ENCODE measurements at regions not wholly inside any gene's neighbourhood (a gene's known extent, or its start where the extent isn't known, plus 50 kb on each side); places are given as distances from the start of the nearest gene placed in this dataset.
"Not testable (repeated sequence)": the region's sequence is repeated elsewhere in the genome, so short reads cannot be mapped to it uniquely, and the experiment has no call there.

- Histone ChIP-seq H3K4me3 (ENCODE audit: low read length in 3 of 3) (no peak overlapping the region), H3K9ac (ENCODE audit: low read length in 3 of 3) (no peak overlapping the region), H3K27me3 (ENCODE audit: control insufficient read depth, insufficient read depth, low read length) (no peaks in the 10 kb centered on the region), H3K9me3 (ENCODE audit: control insufficient read depth in 2 of 3, insufficient read depth in 1 of 3, low read length in 3 of 3) (no peaks in the 10 kb centered on the region), H3K36me3 (ENCODE audit: control insufficient read depth in 2 of 3, insufficient read depth in 3 of 3, low read length in 3 of 3) (no peaks in the 10 kb centered on the region), H3K4me1 (ENCODE audit: control insufficient read depth in 2 of 3, insufficient read depth in 2 of 3, low read depth in 1 of 3, low read length in 3 of 3) (no peaks in the 10 kb centered on the region), H3K27ac (ENCODE audit: low read depth in 2 of 2, low read length in 2 of 2) (no peak overlapping the region)
- no peak for TF ChIP-seq CTCF (IDR thresholded peaks at IDR 0.05; ENCODE audit: borderline replicate concordance, extremely low read depth, insufficient read depth)
- DNase-seq (no peak), FAIRE-seq (no peak)
- intact Hi-C loops (cut with DNase I) = no loop called here
Observed at GRCh38 chr11:87456499-87456898, 418.8 kb downstream of the TMEM135 start.

- no peak for DNase-seq
- intact Hi-C loops (cut with DNase I) = no loop called here
Observed at GRCh38 chr11:87455180-87455579, 417.4 kb downstream of the TMEM135 start.

GRCh38 chr11:87454241-87454640 lies 416.5 kb downstream of the TMEM135 start:
- H3K4me1 ChIP-seq (ENCODE audit: control insufficient read depth in 2 of 3, insufficient read depth in 2 of 3, low read depth in 1 of 3, low read length in 3 of 3) = no peaks in the 10 kb centered on the region
- peak in 2 of 5 donors; percentile 24 to 45 for DNase-seq
- FAIRE-seq = no peak
- H3K27me3 ChIP-seq (ENCODE audit: control insufficient read depth, insufficient read depth, low read length) = no peaks in the 10 kb centered on the region
- no peaks in the 10 kb centered on the region for H3K9me3 ChIP-seq (ENCODE audit: control insufficient read depth in 2 of 3, insufficient read depth in 1 of 3, low read length in 3 of 3)
- no peaks in the 10 kb centered on the region for H3K36me3 ChIP-seq (ENCODE audit: control insufficient read depth in 2 of 3, insufficient read depth in 3 of 3, low read length in 3 of 3)
- intact Hi-C loops (cut with DNase I) = no loop called here
- H3K9ac ChIP-seq (ENCODE audit: low read length in 3 of 3) = no peak overlapping the region
- no peak for TF ChIP-seq CTCF (IDR thresholded peaks at IDR 0.05; ENCODE audit: borderline replicate concordance, extremely low read depth, insufficient read depth)
- no peak overlapping the region for H3K4me3 ChIP-seq (ENCODE audit: low read length in 3 of 3)
- H3K27ac ChIP-seq (ENCODE audit: low read depth in 2 of 2, low read length in 2 of 2) = no peak overlapping the region

More at GRCh38 chr11:87455180-87455579, 417.4 kb downstream of the TMEM135 start:
- FAIRE-seq = no peak
- Histone ChIP-seq H3K9me3 (ENCODE audit: control insufficient read depth in 2 of 3, insufficient read depth in 1 of 3, low read length in 3 of 3) (no peaks in the 10 kb centered on the region), H3K4me3 (ENCODE audit: low read length in 3 of 3) (no peak overlapping the region), H3K27me3 (ENCODE audit: control insufficient read depth, insufficient read depth, low read length) (no peaks in the 10 kb centered on the region), H3K27ac (ENCODE audit: low read depth in 2 of 2, low read length in 2 of 2) (no peak overlapping the region), H3K4me1 (ENCODE audit: control insufficient read depth in 2 of 3, insufficient read depth in 2 of 3, low read depth in 1 of 3, low read length in 3 of 3) (no peaks in the 10 kb centered on the region), H3K9ac (ENCODE audit: low read length in 3 of 3) (no peak overlapping the region), H3K36me3 (ENCODE audit: control insufficient read depth in 2 of 3, insufficient read depth in 3 of 3, low read length in 3 of 3) (no peaks in the 10 kb centered on the region)
- no peak for TF ChIP-seq CTCF (IDR thresholded peaks at IDR 0.05; ENCODE audit: borderline replicate concordance, extremely low read depth, insufficient read depth)

- Histone ChIP-seq H3K4me3 (ENCODE audit: low read length in 3 of 3) (no peak overlapping the region), H3K27me3 (ENCODE audit: control insufficient read depth, insufficient read depth, low read length) (no peaks in the 10 kb centered on the region), H3K27ac (ENCODE audit: low read depth in 2 of 2, low read length in 2 of 2) (no peak overlapping the region), H3K4me1 (ENCODE audit: control insufficient read depth in 2 of 3, insufficient read depth in 2 of 3, low read depth in 1 of 3, low read length in 3 of 3) (no peaks in the 10 kb centered on the region), H3K36me3 (ENCODE audit: control insufficient read depth in 2 of 3, insufficient read depth in 3 of 3, low read length in 3 of 3) (no peaks in the 10 kb centered on the region), H3K9me3 (ENCODE audit: control insufficient read depth in 2 of 3, insufficient read depth in 1 of 3, low read length in 3 of 3) (no peaks in the 10 kb centered on the region), H3K9ac (ENCODE audit: low read length in 3 of 3) (no peak overlapping the region)
- no peak for DNase-seq
- TF ChIP-seq CTCF (IDR thresholded peaks at IDR 0.05; ENCODE audit: borderline replicate concordance, extremely low read depth, insufficient read depth) = no peak
- FAIRE-seq = no peak
- intact Hi-C loops (cut with DNase I) = no loop called here
Observed at GRCh38 chr11:87453531-87454089, 415.9 kb downstream of the TMEM135 start.

GRCh38 chr11:87452025-87452424 lies 414.3 kb downstream of the TMEM135 start:
- not testable (repeated sequence) for H3K9ac ChIP-seq (ENCODE audit: low read length in 3 of 3); DNase-seq; FAIRE-seq

More at GRCh38 chr11:87452025-87452424, 414.3 kb downstream of the TMEM135 start:
- H3K4me3 ChIP-seq (ENCODE audit: low read length in 3 of 3); H3K27ac ChIP-seq (ENCODE audit: low read depth in 2 of 2, low read length in 2 of 2); H3K9me3 ChIP-seq (ENCODE audit: control insufficient read depth in 2 of 3, insufficient read depth in 1 of 3, low read length in 3 of 3); H3K4me1 ChIP-seq (ENCODE audit: control insufficient read depth in 2 of 3, insufficient read depth in 2 of 3, low read depth in 1 of 3, low read length in 3 of 3); intact Hi-C loops (cut with DNase I); H3K36me3 ChIP-seq (ENCODE audit: control insufficient read depth in 2 of 3, insufficient read depth in 3 of 3, low read length in 3 of 3); H3K27me3 ChIP-seq (ENCODE audit: control insufficient read depth, insufficient read depth, low read length): not testable (repeated sequence)
